H9 (cell line): ENCODE measurements at regions not wholly inside any gene's neighbourhood (a gene's known extent, or its start where the extent isn't known, plus 50 kb on each side); places are given as distances from the start of the nearest gene placed in this dataset.

Experiments
- DNase-seq: peaks from one replicate; pipeline ENCODE4 v3.0.0-alpha.2; 2017
- H2AFZ ChIP-seq: one replicate; pipeline ENCODE4 v1.6.1; 2013; ENCODE audit warnings: mild to moderate bottlenecking, low read length, control low read depth, moderate library complexity
- H2AK5ac ChIP-seq: 2 replicates; pipeline ENCODE4 v1.6.1; 2013; ENCODE audit warnings: low read length, control low read depth, mixed read lengths; ENCODE audit not compliant: insufficient read length
- H2BK120ac ChIP-seq: one replicate; pipeline ENCODE4 v1.6.1; 2013; ENCODE audit warnings: low read depth, mild to moderate bottlenecking, low read length, control low read depth, inconsistent platforms; ENCODE audit not compliant: poor library complexity, severe bottlenecking
- H2BK12ac ChIP-seq: 2 replicates; pipeline ENCODE4 v1.6.1; 2013; ENCODE audit warnings: low read length, control low read depth, mixed read lengths, low read depth; ENCODE audit not compliant: insufficient read length
- H2BK15ac ChIP-seq: 2 replicates; pipeline ENCODE4 v1.6.1; 2013; ENCODE audit warnings: low read depth, low read length, control low read depth
- H2BK20ac ChIP-seq: one replicate; pipeline ENCODE4 v1.6.1; 2013; ENCODE audit warnings: low read depth, mild to moderate bottlenecking, low read length, control low read depth, inconsistent platforms; ENCODE audit not compliant: poor library complexity, severe bottlenecking
- H2BK5ac ChIP-seq: 2 replicates; pipeline ENCODE4 v1.6.1; 2013; ENCODE audit warnings: low read length, control low read depth, mixed read lengths; ENCODE audit not compliant: insufficient read length
- H3K14ac ChIP-seq: 2 replicates; pipeline ENCODE4 v1.6.1; 2013; ENCODE audit warnings: low read length, control low read depth; ENCODE audit not compliant: insufficient read depth
- H3K18ac ChIP-seq: 2 replicates; pipeline ENCODE4 v1.6.1; 2013; ENCODE audit warnings: low read depth, mild to moderate bottlenecking, mixed read lengths, low read length, control low read depth; ENCODE audit not compliant: insufficient read length
- H3K23ac ChIP-seq: 2 replicates; pipeline ENCODE4 v1.6.1; 2013; ENCODE audit warnings: low read length, control low read depth, mixed read lengths, low read depth; ENCODE audit not compliant: insufficient read length
- H3K23me2 ChIP-seq: 2 replicates; pipeline ENCODE4 v1.6.1; 2013; ENCODE audit warnings: low read depth, mild to moderate bottlenecking, mixed read lengths, low read length, control low read depth; ENCODE audit not compliant: insufficient read length, poor library complexity, severe bottlenecking
- H3K27ac ChIP-seq: 2 replicates; pipeline ENCODE4 v1.5.1; 2013; ENCODE audit warnings: low read length, control low read depth, mixed read lengths, low read depth; ENCODE audit not compliant: insufficient read length
- H3K27me3 ChIP-seq: 2 replicates; pipeline ENCODE4 v1.6.1; 2013; ENCODE audit warnings: low read length, control low read depth, inconsistent platforms; ENCODE audit not compliant: insufficient read depth
- H3K4ac ChIP-seq: 2 replicates; pipeline ENCODE4 v1.6.1; 2013; ENCODE audit warnings: low read depth, mild to moderate bottlenecking, control low read depth, inconsistent platforms, low read length, moderate library complexity
- H3K4me1 ChIP-seq: 2 replicates; pipeline ENCODE4 v1.6.1; 2013; ENCODE audit warnings: low read length, control low read depth, inconsistent platforms; ENCODE audit not compliant: insufficient read depth
- H3K4me2 ChIP-seq: 2 replicates; pipeline ENCODE4 v1.6.1; 2013; ENCODE audit warnings: low read length, control low read depth, mixed read lengths; ENCODE audit not compliant: insufficient read length, insufficient read depth
- H3K56ac ChIP-seq: 2 replicates; pipeline ENCODE4 v1.6.1; 2013; ENCODE audit warnings: low read depth, mild to moderate bottlenecking, mixed read lengths, low read length, control low read depth; ENCODE audit not compliant: insufficient read length
- H3K79me1 ChIP-seq: 2 replicates; pipeline ENCODE4 v1.6.1; 2013; ENCODE audit warnings: low read depth, mild to moderate bottlenecking, moderate library complexity, low read length, control low read depth, inconsistent platforms; ENCODE audit not compliant: insufficient read depth, poor library complexity, severe bottlenecking
- H3K79me2 ChIP-seq: 2 replicates; pipeline ENCODE4 v1.6.1; 2013; ENCODE audit warnings: low read length, control low read depth, inconsistent platforms; ENCODE audit not compliant: insufficient read depth
- H3K9ac ChIP-seq: 2 replicates; pipeline ENCODE4 v1.6.1; 2013; ENCODE audit warnings: low read length, control low read depth, mixed read lengths; ENCODE audit not compliant: insufficient read length; ENCODE audit errors: extremely low read depth
- H3K9me3 ChIP-seq: one replicate; pipeline ENCODE4 v1.6.1; 2013; ENCODE audit warnings: low read depth, low read length, inconsistent platforms; ENCODE audit not compliant: control insufficient read depth
- H3T11ph ChIP-seq: one replicate; pipeline ENCODE4 v1.6.1; 2013; ENCODE audit warnings: mild to moderate bottlenecking, low read length, control low read depth, inconsistent platforms
- H4K20me1 ChIP-seq: one replicate; pipeline ENCODE4 v1.6.1; 2013; ENCODE audit not compliant: control insufficient read depth, insufficient read length, insufficient read depth
- H4K5ac ChIP-seq: 2 replicates; pipeline ENCODE4 v1.6.1; 2013; ENCODE audit warnings: low read depth, mild to moderate bottlenecking, mixed read lengths, low read length, control low read depth; ENCODE audit not compliant: insufficient read length
- H4K8ac ChIP-seq: replicated peaks from 2 replicates; pipeline ENCODE4 v1.6.1; 2013; ENCODE audit warnings: low read length, control low read depth, mixed read lengths, low read depth; ENCODE audit not compliant: insufficient read length
- H4K91ac ChIP-seq: 2 replicates; pipeline ENCODE4 v1.6.1; 2013; ENCODE audit warnings: low read depth, mild to moderate bottlenecking, moderate library complexity, mixed read lengths, low read length, control low read depth; ENCODE audit not compliant: insufficient read length
- H3K27ac Mint-ChIP-seq, 3 experiments: 2 replicates in 2 of 3; 3 replicates in 1 of 3; pipeline ENCODE4 v1.8.0; 2020 to 2021; ENCODE audit warnings: mixed read lengths in 3 of 3, mild to moderate bottlenecking in 1 of 3, moderate library complexity in 1 of 3
- H3K27me3 Mint-ChIP-seq: 2 replicates; pipeline ENCODE4 v1.8.0; 2021; ENCODE audit warnings: low read depth, mild to moderate bottlenecking, moderate library complexity, mixed read lengths
- H3K36me3 Mint-ChIP-seq, 3 experiments: 2 replicates in 2 of 3; 3 replicates in 1 of 3; pipeline ENCODE4 v1.8.0; 2020 to 2021; ENCODE audit warnings: low read depth in 3 of 3, mixed read lengths in 3 of 3; ENCODE audit not compliant: insufficient read depth in 1 of 3
- H3K4me1 Mint-ChIP-seq, 2 experiments: 2 replicates each; pipeline ENCODE4 v1.8.0; 2020; ENCODE audit warnings: mixed read lengths in 2 of 2
- H3K4me3 Mint-ChIP-seq, 2 experiments: 2 replicates in 1 of 2; 3 replicates in 1 of 2; pipeline ENCODE4 v1.8.0; 2020 to 2021; ENCODE audit warnings: mild to moderate bottlenecking in 2 of 2, mixed read lengths in 2 of 2, moderate library complexity in 1 of 2
- H3K9me3 Mint-ChIP-seq, 2 experiments: 2 replicates in 1 of 2; 3 replicates in 1 of 2; pipeline ENCODE4 v1.8.0; 2020; ENCODE audit warnings: mild to moderate bottlenecking in 2 of 2, mixed read lengths in 2 of 2, moderate library complexity in 1 of 2
- CTCF ChIP-seq: fragments of 200-600 bp; sonication (generic); conservative IDR thresholded peaks from 3 replicates; pipeline ENCODE4 v1.8.0; 2021; ENCODE audit warnings: antibody characterized with exemption, mild to moderate bottlenecking
- WGBS: extraction: QIAGEN DNeasy Blood & Tissue Kit; methylation state at CpG from one replicate; pipeline ENCODE4 v1.1.7; 2013; ENCODE audit warnings: missing lambda C conversion rate, low lambda C conversion rate, mixed read lengths; ENCODE audit not compliant: insufficient read length; ENCODE audit errors: extremely low coverage; 5-methylcytosine and 5-hydroxymethylcytosine counted together

GRCh38 chr1:187451238-187451637, 622.5 kb downstream of the PLA2G4A start:
- Histone ChIP-seq H4K20me1 (no peaks in the 10 kb centered on the region), H3K4me2 (no peak overlapping the region), H3K4ac (no peak overlapping the region), H3K27me3 (no peaks in the 10 kb centered on the region), H3K4me1 (no peaks in the 10 kb centered on the region), H2BK15ac (no peak overlapping the region), H3K9me3 (no peaks in the 10 kb centered on the region), H3K79me1 (no peaks in the 10 kb centered on the region), H2BK20ac (no peak overlapping the region), H3K56ac (no peak overlapping the region), H2AFZ (no peak overlapping the region), H2AK5ac (no peak overlapping the region), H3K18ac (no peak overlapping the region), H4K8ac (no peak overlapping the region), H3K79me2 (no peaks in the 10 kb centered on the region), H3K27ac (no peak overlapping the region), H4K91ac (no peak overlapping the region), H3K9ac (no peak overlapping the region), H2BK12ac (no peak overlapping the region), H3K14ac (no peak overlapping the region), H2BK5ac (no peak overlapping the region), H3K23me2 (no peaks in the 10 kb centered on the region), H4K5ac (no peak overlapping the region), H3T11ph (no peak overlapping the region), H2BK120ac (no peak overlapping the region), H3K23ac (no peak overlapping the region)
- H3K9me3 Mint-ChIP-seq: no peaks in the 10 kb centered on the region
- TF ChIP-seq CTCF: no peak
- no peak for DNase-seq
- H3K4me1 Mint-ChIP-seq: peaks cover 3 to 4% of the 10 kb centered on the region in 2 experiments; a peak in 1 of 4 replicates
- no peaks in the 10 kb centered on the region for H3K27me3 Mint-ChIP-seq
- no peaks in the 10 kb centered on the region for H3K36me3 Mint-ChIP-seq
- no peak overlapping the region for H3K4me3 Mint-ChIP-seq
- no CpG with 5 or more reads among the region's 5 CpGs for WGBS
- H3K27ac Mint-ChIP-seq: no peak overlapping the region
